ENCODE measurements at regions not wholly inside any gene's neighbourhood (a gene's known extent, or its start where the extent isn't known, plus 50 kb on each side); places are given as distances from the start of the nearest gene placed in this dataset.

DNA sequence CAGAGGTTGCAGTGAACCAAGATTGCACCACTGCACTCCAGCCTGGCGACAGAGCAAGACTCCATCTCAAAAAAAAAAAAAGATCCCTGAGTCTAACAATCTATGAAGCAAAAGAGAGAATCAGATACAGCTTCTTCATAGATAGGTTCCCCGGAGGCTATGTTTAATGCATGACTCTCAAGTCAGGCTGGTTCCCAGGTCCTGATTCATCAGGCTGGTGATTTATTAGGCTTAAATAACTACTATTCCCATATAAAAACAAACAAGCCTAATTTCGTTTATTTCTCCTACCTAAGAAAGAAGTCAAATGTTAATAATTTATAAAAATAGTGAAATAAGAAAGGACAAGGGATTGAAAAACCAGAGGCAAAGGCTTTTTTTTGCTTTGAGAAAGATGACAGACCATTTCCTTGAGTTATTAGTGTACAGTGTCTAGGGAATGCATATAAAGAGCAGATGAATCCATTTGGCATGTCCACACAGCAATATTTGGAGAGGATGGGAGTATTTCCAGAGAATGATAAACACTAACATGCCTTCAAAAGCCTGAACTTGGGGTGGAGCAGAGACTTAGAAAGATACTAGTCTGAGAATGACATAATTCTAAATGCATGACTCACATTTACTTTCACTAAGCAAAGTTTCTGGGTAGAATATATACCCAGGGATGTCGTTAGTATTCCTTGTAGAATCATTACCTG is 115.3 kb downstream of the NREP start:
- intact Hi-C loops (cut with micrococcal nuclease; ENCODE audit: unreplicated experiment): no loop called here
- no peak for FAIRE-seq
- H3K27ac ChIP-seq (ENCODE audit: control insufficient read depth, insufficient read depth): no peak overlapping the region

More for the DNA sequence above, 115.3 kb downstream of the NREP start:
- Histone ChIP-seq H4K20me1 (ENCODE audit: control insufficient read depth, insufficient read depth) (no peaks in the 10 kb centered on the region), H3K4me1 (ENCODE audit: control insufficient read depth, insufficient read depth, low read length) (no peaks in the 10 kb centered on the region), H3K27me3 (replicated peaks in 1 of 2; ENCODE audit: control insufficient read depth in 2 of 2, insufficient read depth in 2 of 2, low read length in 1 of 2) (no peaks in the 10 kb centered on the region), H3K4me2 (ENCODE audit: control insufficient read depth, insufficient read depth) (no peak overlapping the region), H3K36me3 (ENCODE audit: control insufficient read depth in 2 of 2, insufficient read depth in 2 of 2, low read length in 1 of 2) (no peaks in the 10 kb centered on the region), H3K79me2 (ENCODE audit: control insufficient read depth, insufficient read depth, low read length) (no peaks in the 10 kb centered on the region), H3K4me3 (no peak overlapping the region), H2AFZ (ENCODE audit: control insufficient read depth, low read depth, low read length) (no peak overlapping the region), H3K9ac (ENCODE audit: control insufficient read depth, insufficient read depth, low read length) (no peak overlapping the region), H3K9me3 (replicated peaks; ENCODE audit: control insufficient read depth, insufficient read depth, low read length) (peaks cover 8% of the 10 kb centered on the region)
- no peak for DNase-seq (ENCODE audit: low read depth, low spot score)
- ATAC-seq: no peak
- POLR2A ChIA-PET: no interaction called here
- in situ Hi-C loops (cut with MboI): no loop called here
- no TSS peak for BruUV-seq (replicated peaks)
- SMC1A ChIA-PET (ENCODE audit: uncharacterized antibody, unreplicated experiment): no interaction called here
- CTCF ChIA-PET: no interaction called here
- TF ChIP-seq, protein P1, sequence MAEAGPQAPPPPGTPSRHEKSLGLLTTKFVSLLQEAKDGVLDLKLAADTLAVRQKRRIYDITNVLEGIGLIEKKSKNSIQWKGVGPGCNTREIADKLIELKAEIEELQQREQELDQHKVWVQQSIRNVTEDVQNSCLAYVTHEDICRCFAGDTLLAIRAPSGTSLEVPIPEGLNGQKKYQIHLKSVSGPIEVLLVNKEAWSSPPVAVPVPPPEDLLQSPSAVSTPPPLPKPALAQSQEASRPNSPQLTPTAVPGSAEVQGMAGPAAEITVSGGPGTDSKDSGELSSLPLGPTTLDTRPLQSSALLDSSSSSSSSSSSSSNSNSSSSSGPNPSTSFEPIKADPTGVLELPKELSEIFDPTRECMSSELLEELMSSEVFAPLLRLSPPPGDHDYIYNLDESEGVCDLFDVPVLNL (IDR thresholded peaks at IDR 0.05; ENCODE audit: low read depth, low read length): no peak
- TF ChIP-seq CBFB (IDR thresholded peaks at IDR 0.05; ENCODE audit: low read depth) (no peak), CREB1 (IDR thresholded peaks at IDR 0.05; ENCODE audit: low read depth) (no peak)
- TF ChIP-seq, protein P2, sequence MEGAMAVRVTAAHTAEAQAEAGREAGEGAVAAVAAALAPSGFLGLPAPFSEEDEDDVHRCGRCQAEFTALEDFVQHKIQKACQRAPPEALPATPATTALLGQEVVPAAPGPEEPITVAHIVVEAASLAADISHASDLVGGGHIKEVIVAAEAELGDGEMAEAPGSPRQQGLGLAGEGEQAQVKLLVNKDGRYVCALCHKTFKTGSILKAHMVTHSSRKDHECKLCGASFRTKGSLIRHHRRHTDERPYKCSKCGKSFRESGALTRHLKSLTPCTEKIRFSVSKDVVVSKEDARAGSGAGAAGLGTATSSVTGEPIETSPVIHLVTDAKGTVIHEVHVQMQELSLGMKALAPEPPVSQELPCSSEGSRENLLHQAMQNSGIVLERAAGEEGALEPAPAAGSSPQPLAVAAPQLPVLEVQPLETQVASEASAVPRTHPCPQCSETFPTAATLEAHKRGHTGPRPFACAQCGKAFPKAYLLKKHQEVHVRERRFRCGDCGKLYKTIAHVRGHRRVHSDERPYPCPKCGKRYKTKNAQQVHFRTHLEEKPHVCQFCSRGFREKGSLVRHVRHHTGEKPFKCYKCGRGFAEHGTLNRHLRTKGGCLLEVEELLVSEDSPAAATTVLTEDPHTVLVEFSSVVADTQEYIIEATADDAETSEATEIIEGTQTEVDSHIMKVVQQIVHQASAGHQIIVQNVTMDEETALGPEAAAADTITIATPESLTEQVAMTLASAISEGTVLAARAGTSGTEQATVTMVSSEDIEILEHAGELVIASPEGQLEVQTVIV (IDR thresholded peaks at IDR 0.05; ENCODE audit: borderline replicate concordance, partially characterized antibody): no peak
- TF ChIP-seq, protein P3, sequence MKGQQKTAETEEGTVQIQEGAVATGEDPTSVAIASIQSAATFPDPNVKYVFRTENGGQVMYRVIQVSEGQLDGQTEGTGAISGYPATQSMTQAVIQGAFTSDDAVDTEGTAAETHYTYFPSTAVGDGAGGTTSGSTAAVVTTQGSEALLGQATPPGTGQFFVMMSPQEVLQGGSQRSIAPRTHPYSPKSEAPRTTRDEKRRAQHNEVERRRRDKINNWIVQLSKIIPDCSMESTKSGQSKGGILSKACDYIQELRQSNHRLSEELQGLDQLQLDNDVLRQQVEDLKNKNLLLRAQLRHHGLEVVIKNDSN (IDR thresholded peaks at IDR 0.05; ENCODE audit: borderline replicate concordance, extremely low read length, insufficient read depth, low read depth, low read length): no peak
- RAD21 ChIA-PET (ENCODE audit: unreplicated experiment): no interaction called here
- whole genome bisulfite sequencing (ENCODE audit: insufficient coverage, insufficient replicate concordance, low lambda C conversion rate, missing lambda C conversion rate): 16% methylated on average over 4 of the region's 4 CpGs
